ENCODE measurements at regions not wholly inside any gene's neighbourhood (a gene's known extent, or its start where the extent isn't known, plus 50 kb on each side); places are given as distances from the start of the nearest gene placed in this dataset.
A peak's percentile ranks its signal among the peaks of the same experiment; 100 is the strongest.
"Not testable (repeated sequence)": the region's sequence is repeated elsewhere in the genome, so short reads cannot be mapped to it uniquely, and the experiment has no call there.

GRCh38 chr7:149623262-149623997 lies 125.8 kb upstream of the ZNF746 start:
- H2BK120ac ChIP-seq (replicated peaks; ENCODE audit: low read depth, low read length); H3K14ac ChIP-seq (ENCODE audit: insufficient read length); H3K23me2 ChIP-seq (ENCODE audit: low read depth, low read length); H4K91ac ChIP-seq (replicated peaks; ENCODE audit: insufficient read length, low read length); H3K27ac ChIP-seq (ENCODE audit: low read depth, low read length); H4K5ac ChIP-seq (ENCODE audit: insufficient read length, low read depth, low read length); H3K9me3 ChIP-seq (ENCODE audit: insufficient read depth in 2 of 2, low read depth in 1 of 2, low read length in 1 of 2); H3K18ac ChIP-seq (ENCODE audit: extremely low read depth, low read length); H3K4ac ChIP-seq (replicated peaks; ENCODE audit: insufficient read length, low read depth, low read length); H3K4me1 ChIP-seq (replicated peaks in 1 of 4; ENCODE audit: control insufficient read depth in 3 of 4, insufficient read depth in 4 of 4, low read length in 3 of 4); H2BK5ac ChIP-seq (ENCODE audit: low read depth, low read length); H2AFZ ChIP-seq (ENCODE audit: low read length); H3K27me3 ChIP-seq (replicated peaks in 1 of 4; ENCODE audit: control insufficient read depth in 3 of 4, extremely low read depth in 1 of 4, insufficient read depth in 3 of 4, low read length in 3 of 4); H3K23ac ChIP-seq (ENCODE audit: insufficient read length); H2BK20ac ChIP-seq (ENCODE audit: low read length); DNase-seq (ENCODE audit: low read depth in 1 of 2, low spot score in 2 of 2); H2BK12ac ChIP-seq (ENCODE audit: low read depth, low read length); H2AK5ac ChIP-seq (ENCODE audit: low read depth, low read length); H3K56ac ChIP-seq (replicated peaks; ENCODE audit: insufficient read length, low read depth, low read length); FAIRE-seq; H2BK15ac ChIP-seq (ENCODE audit: low read length): not testable (repeated sequence)
- peak overlapping the region; percentile 72 for H4K8ac ChIP-seq (ENCODE audit: extremely low read depth, insufficient read depth, low read length)
- CTCF ChIA-PET (ENCODE audit: partially characterized antibody) = interaction anchor here (0.7 to 3.2 kb wide), 9 partner anchors 11 to 200 kb away, joined by 3 to 12 read pairs (median 4); no protein-coding TSS in a partner anchor
- WGBS, 2 experiments (ENCODE audit: extremely low coverage in 1 of 2, insufficient coverage in 1 of 2, insufficient read length in 1 of 2, insufficient replicate concordance in 2 of 2, low coverage in 1 of 2, low lambda C conversion rate in 2 of 2, missing lambda C conversion rate in 1 of 2) = 71% methylated on average over 19 of the region's 19 CpGs; no CpG with 5 or more reads in 1 of the 2 experiments
- H3K4me3 ChIP-seq (ENCODE audit: extremely low read depth in 1 of 4, insufficient read depth in 2 of 4, low read depth in 3 of 4, low read length in 4 of 4) = peak overlapping the region; percentile 70 to 95 (median 75)
- peaks cover 13% of the 10 kb centered on the region; the same call in 1 of the 2 replicates for H3K79me1 ChIP-seq (ENCODE audit: low read depth, low read length)
- H3K4me2 ChIP-seq (ENCODE audit: insufficient read depth in 1 of 2, low read depth in 2 of 2, low read length in 2 of 2) = peak overlapping the region; percentile 74 to 87
- POLR2A ChIA-PET (ENCODE audit: partially characterized antibody) = interaction anchor here (1.0 to 1.7 kb wide), 3 partner anchors 15 to 498 kb away, joined by 3 to 5 read pairs (median 4); no protein-coding TSS in a partner anchor
- peaks cover 3 to 27% of the 10 kb centered on the region in 2 experiments for H3K79me2 ChIP-seq (ENCODE audit: control insufficient read depth in 1 of 2, insufficient read depth in 2 of 2, low read length in 2 of 2)
- H3K36me3 ChIP-seq (ENCODE audit: control insufficient read depth in 2 of 4, insufficient read depth in 4 of 4, low read length in 3 of 4) = peaks cover 12 to 26% (median 22%) of the 10 kb centered on the region in 4 experiments; a peak in 6 of 8 replicates
- H3K9ac ChIP-seq (replicated peaks in 1 of 4; ENCODE audit: extremely low read depth in 1 of 4, low read depth in 3 of 4, low read length in 3 of 4) = peak overlapping the region; percentile 9 to 83 (median 44); a peak in 5 of 7 replicates
- peaks cover 7 to 15% of the 10 kb centered on the region in 2 experiments for H4K20me1 ChIP-seq (replicated peaks in 1 of 2; ENCODE audit: control insufficient read depth in 1 of 2, insufficient read depth in 2 of 2, low read length in 2 of 2)

Data from H1 (cell line).